HG03108 (cell line): ENCODE measurements at regions not wholly inside any gene's neighbourhood (a gene's known extent, or its start where the extent isn't known, plus 50 kb on each side); places are given as distances from the start of the nearest gene placed in this dataset.
"Not testable (repeated sequence)": the region's sequence is repeated elsewhere in the genome, so short reads cannot be mapped to it uniquely, and the experiment has no call there.

Source experiments
- ATAC-seq: cut with Tn5 transposase; IDR thresholded peaks from one replicate; pipeline ENCODE4 v1.9.1; 2021; ENCODE audit warnings: moderate library complexity; ENCODE audit not compliant: unreplicated experiment

- ATAC-seq = no peak
These were observed 88.3 kb upstream of the ANTXRL start for GRCh38 chr10:46198516-46198915.

GRCh38 chr10:46202405-46202804 lies 84.4 kb upstream of the ANTXRL start:
- ATAC-seq = not testable (repeated sequence)

- ATAC-seq = not testable (repeated sequence)
These were observed 82.2 kb upstream of the ANTXRL start for GRCh38 chr10:46204482-46205102.

- not testable (repeated sequence) for ATAC-seq
These were observed 76.4 kb upstream of the ANTXRL start for GRCh38 chr10:46210427-46210826.

GRCh38 chr10:46215426-46215825 lies 71.4 kb upstream of the ANTXRL start:
- ATAC-seq = no peak

- ATAC-seq = no peak
These were observed 70.7 kb upstream of the ANTXRL start for GRCh38 chr10:46216003-46216634.

GRCh38 chr10:46216836-46217751 lies 69.7 kb upstream of the ANTXRL start:
- no peak for ATAC-seq

GRCh38 chr10:46217752-46218453 lies 68.9 kb upstream of the ANTXRL start:
- ATAC-seq = no peak

- no peak for ATAC-seq
These were observed 67.9 kb upstream of the ANTXRL start for GRCh38 chr10:46218921-46219320.

- not testable (repeated sequence) for ATAC-seq
These were observed 67.3 kb upstream of the ANTXRL start for GRCh38 chr10:46219431-46219990.

GRCh38 chr10:46220187-46220586 lies 66.6 kb upstream of the ANTXRL start:
- ATAC-seq = no peak

GRCh38 chr10:46220872-46221538 lies 65.8 kb upstream of the ANTXRL start:
- ATAC-seq = no peak

GRCh38 chr10:46222364-46222935 lies 64.3 kb upstream of the ANTXRL start:
- ATAC-seq = no peak

- ATAC-seq = no peak
These were observed 63.7 kb upstream of the ANTXRL start for GRCh38 chr10:46223064-46223480.

GRCh38 chr10:46223626-46224413 lies 63.0 kb upstream of the ANTXRL start:
- ATAC-seq = no peak

- ATAC-seq = no peak
These were observed 62.4 kb upstream of the ANTXRL start for GRCh38 chr10:46224414-46224682.

- no peak for ATAC-seq
These were observed 61.2 kb upstream of the ANTXRL start for GRCh38 chr10:46225597-46225996.

- no peak for ATAC-seq
These were observed 60.6 kb upstream of the ANTXRL start for GRCh38 chr10:46226232-46226631.

- no peak for ATAC-seq
These were observed 59.8 kb upstream of the ANTXRL start for GRCh38 chr10:46226900-46227558.
